H1 (cell line): ENCODE measurements at regions not wholly inside any gene's neighbourhood (a gene's known extent, or its start where the extent isn't known, plus 50 kb on each side); places are given as distances from the start of the nearest gene placed in this dataset.

ENCODE experiments used
- CTCF ChIA-PET: fragments of 300-600 bp; sonication (Branson Sonifier 250); formaldehyde crosslinking; loops from one replicate; lab custom pipeline; 2021; ENCODE audit not compliant: partially characterized antibody; lab: Charles Lee
- POLR2A ChIA-PET: fragments of 300-600 bp; sonication (Branson Sonifier 250); formaldehyde crosslinking; loops from one replicate; lab custom pipeline; 2021; ENCODE audit warnings: inconsistent platforms; ENCODE audit not compliant: partially characterized antibody; lab: Charles Lee
- DNase-seq, 2 experiments: peaks; one replicate each; pipeline versions ENCODE4 v3.0.0 to v3.0.0-alpha.2; 2010 to 2022; ENCODE audit warnings: low spot score in 2 of 2, low read depth in 1 of 2, mixed read lengths in 1 of 2
- FAIRE-seq: peaks from 2 replicates; lab custom pipeline; 2011; peaks lifted over from hg19 to GRCh38; lab: Jason Lieb, UNC
- H2AFZ ChIP-seq: 2 replicates; pipeline ENCODE4 v1.8.1; 2012; ENCODE audit warnings: low read length, inconsistent platforms
- H2AK5ac ChIP-seq: 2 replicates; pipeline ENCODE4 v1.6.1; 2013; ENCODE audit warnings: low read depth, low read length
- H2BK120ac ChIP-seq: replicated peaks from 2 replicates; pipeline ENCODE3; 2013; ENCODE audit warnings: low read depth, low read length, inconsistent platforms
- H2BK12ac ChIP-seq: 2 replicates; pipeline ENCODE4 v1.6.1; 2013; ENCODE audit warnings: low read depth, low read length
- H2BK15ac ChIP-seq: 2 replicates; pipeline ENCODE4 v1.6.1; 2013; ENCODE audit warnings: low read length
- H2BK20ac ChIP-seq: 2 replicates; pipeline ENCODE4 v1.6.1; 2013; ENCODE audit warnings: low read length
- H2BK5ac ChIP-seq: 2 replicates; pipeline ENCODE4 v1.6.1; 2013; ENCODE audit warnings: low read depth, low read length
- H3K14ac ChIP-seq: 2 replicates; pipeline ENCODE4 v1.6.1; 2013; ENCODE audit warnings: inconsistent platforms; ENCODE audit not compliant: insufficient read length
- H3K18ac ChIP-seq: 2 replicates; pipeline ENCODE4 v1.6.1; 2013; ENCODE audit warnings: low read length; ENCODE audit errors: extremely low read depth
- H3K23ac ChIP-seq: 2 replicates; pipeline ENCODE4 v1.6.1; 2013; ENCODE audit warnings: inconsistent platforms; ENCODE audit not compliant: insufficient read length
- H3K23me2 ChIP-seq: 2 replicates; pipeline ENCODE4 v1.6.1; 2013; ENCODE audit warnings: low read depth, low read length
- H3K27ac ChIP-seq: 2 replicates; pipeline ENCODE4 v1.6.1; 2011; ENCODE audit warnings: low read depth, low read length, inconsistent platforms
- H3K27me3 ChIP-seq, 4 experiments: replicated peaks in 1 of 4; 1 replicate in 1 of 4; 2 replicates in 3 of 4; pipeline versions ENCODE4 v1.6.1 to v1.8.1; 2011 to 2013; ENCODE audit warnings: low read length in 3 of 4, mild to moderate bottlenecking in 3 of 4, inconsistent platforms in 2 of 4, mixed read lengths in 2 of 4, moderate library complexity in 1 of 4; ENCODE audit not compliant: control insufficient read depth in 3 of 4, insufficient read depth in 3 of 4; ENCODE audit errors: extremely low read depth in 1 of 4
- H3K36me3 ChIP-seq, 4 experiments: 2 replicates each; pipeline versions ENCODE4 v1.6.1 to v1.8.1; 2011 to 2013; ENCODE audit warnings: mild to moderate bottlenecking in 4 of 4, low read length in 3 of 4, moderate library complexity in 2 of 4, control low read depth in 1 of 4, inconsistent platforms in 1 of 4; ENCODE audit not compliant: insufficient read depth in 4 of 4, control insufficient read depth in 2 of 4
- H3K4ac ChIP-seq: replicated peaks from 2 replicates; pipeline ENCODE3; 2013; ENCODE audit warnings: low read length, low read depth, mixed read lengths, inconsistent platforms; ENCODE audit not compliant: insufficient read length
- H3K4me1 ChIP-seq, 4 experiments: replicated peaks in 1 of 4; 1 replicate in 1 of 4; 2 replicates in 3 of 4; pipeline versions ENCODE4 v1.6.1 to v1.8.1; 2011 to 2013; ENCODE audit warnings: low read length in 3 of 4, inconsistent platforms in 2 of 4, mixed read lengths in 1 of 4; ENCODE audit not compliant: insufficient read depth in 4 of 4, control insufficient read depth in 3 of 4
- H3K4me2 ChIP-seq, 2 experiments: 2 replicates each; pipeline versions ENCODE4 v1.6.1 to v1.8.1; 2011 to 2013; ENCODE audit warnings: low read depth in 2 of 2, low read length in 2 of 2, control low read depth in 1 of 2, inconsistent platforms in 1 of 2, mild to moderate bottlenecking in 1 of 2; ENCODE audit not compliant: insufficient read depth in 1 of 2
- H3K4me3 ChIP-seq, 4 experiments: fragments of 200-600, 300-600 bp in 1 of 4; sonication (generic), shearing (Covaris generic), sonication (Bioruptor Twin) in 1 of 4; 2 replicates each; pipeline versions ENCODE4 v1.5.1 to v1.8.1; 2011 to 2016; ENCODE audit warnings: low read length in 4 of 4, low read depth in 3 of 4, control low read depth in 2 of 4, inconsistent platforms in 2 of 4, mild to moderate bottlenecking in 2 of 4, mixed read lengths in 1 of 4, moderate library complexity in 1 of 4; ENCODE audit not compliant: insufficient read depth in 2 of 4; ENCODE audit errors: extremely low read depth in 1 of 4
- H3K56ac ChIP-seq: replicated peaks from 2 replicates; pipeline ENCODE3; 2013; ENCODE audit warnings: low read depth, mild to moderate bottlenecking, mixed read lengths, low read length, inconsistent platforms; ENCODE audit not compliant: insufficient read length
- H3K79me1 ChIP-seq: 2 replicates; pipeline ENCODE4 v1.6.1; 2013; ENCODE audit warnings: low read depth, low read length, control low read depth
- H3K79me2 ChIP-seq, 2 experiments: 2 replicates each; pipeline versions ENCODE4 v1.6.1 to v1.8.1; 2012 to 2013; ENCODE audit warnings: low read length in 2 of 2, mild to moderate bottlenecking in 2 of 2, inconsistent platforms in 1 of 2; ENCODE audit not compliant: insufficient read depth in 2 of 2, control insufficient read depth in 1 of 2
- H3K9ac ChIP-seq, 4 experiments: replicated peaks in 1 of 4; 1 replicate in 1 of 4; 2 replicates in 3 of 4; pipeline versions ENCODE4 v1.6.1 to v1.8.1; 2011 to 2013; ENCODE audit warnings: low read depth in 3 of 4, low read length in 3 of 4, control low read depth in 2 of 4, mild to moderate bottlenecking in 2 of 4, moderate library complexity in 2 of 4, inconsistent platforms in 1 of 4; ENCODE audit errors: extremely low read depth in 1 of 4
- H3K9me3 ChIP-seq, 2 experiments: 2 replicates each; pipeline versions ENCODE4 v1.6.1 to v1.8.1; 2012 to 2013; ENCODE audit warnings: mild to moderate bottlenecking in 2 of 2, moderate library complexity in 2 of 2, control low read depth in 1 of 2, inconsistent platforms in 1 of 2, low read depth in 1 of 2, low read length in 1 of 2, mixed read lengths in 1 of 2; ENCODE audit not compliant: insufficient read depth in 2 of 2
- H4K20me1 ChIP-seq, 2 experiments: replicated peaks in 1 of 2; 2 replicates each; pipeline versions ENCODE3 to v1.8.1; 2011 to 2013; ENCODE audit warnings: inconsistent platforms in 2 of 2, low read length in 2 of 2, mild to moderate bottlenecking in 1 of 2; ENCODE audit not compliant: insufficient read depth in 2 of 2, control insufficient read depth in 1 of 2
- H4K5ac ChIP-seq: 2 replicates; pipeline ENCODE4 v1.6.1; 2013; ENCODE audit warnings: low read length, low read depth, mixed read lengths, inconsistent platforms; ENCODE audit not compliant: insufficient read length
- H4K8ac ChIP-seq: 2 replicates; pipeline ENCODE4 v1.8.0; 2013; ENCODE audit warnings: mild to moderate bottlenecking, moderate library complexity, low read length, inconsistent platforms; ENCODE audit not compliant: insufficient read depth; ENCODE audit errors: extremely low read depth
- H4K91ac ChIP-seq: replicated peaks from 2 replicates; pipeline ENCODE3; 2013; ENCODE audit warnings: low read length, mixed read lengths, inconsistent platforms; ENCODE audit not compliant: insufficient read length
- BRCA1 ChIP-seq: IDR thresholded peaks from 2 replicates; pipeline ENCODE4 v1.6.1; 2012; ENCODE audit warnings: low read depth, low read length, improper control_type of control experiment
- FOSL1 ChIP-seq: IDR thresholded peaks from 2 replicates; pipeline ENCODE4 v1.6.1; 2011; ENCODE audit warnings: mild to moderate bottlenecking, low read depth, low read length, moderate library complexity; ENCODE audit not compliant: insufficient read depth
- GTF2F1 ChIP-seq: IDR thresholded peaks from 2 replicates; pipeline ENCODE4 v1.6.1; 2012; ENCODE audit warnings: low read depth, low read length, improper control_type of control experiment, borderline replicate concordance
- HDAC2 ChIP-seq, 2 experiments: fragments of 300-600 bp in 1 of 2; sonication (generic) in 1 of 2; IDR thresholded peaks; 2 replicates each; pipeline ENCODE4 v1.6.1; 2011 to 2012; ENCODE audit warnings: low read depth in 2 of 2, low read length in 2 of 2, mild to moderate bottlenecking in 2 of 2, moderate library complexity in 2 of 2, borderline replicate concordance in 1 of 2, inconsistent platforms in 1 of 2
- POU5F1 ChIP-seq: IDR thresholded peaks from 2 replicates; pipeline ENCODE4 v1.6.1; 2011; ENCODE audit warnings: low read depth, mild to moderate bottlenecking, low read length, moderate library complexity
- RAD21 ChIP-seq, 2 experiments: IDR thresholded peaks in 1 of 2; conservative IDR thresholded peaks in 1 of 2; 2 replicates each; pipeline ENCODE4 v1.6.1; 2011; ENCODE audit warnings: low read depth in 2 of 2, low read length in 2 of 2, improper control_type of control experiment in 1 of 2, inconsistent platforms in 1 of 2, mild to moderate bottlenecking in 1 of 2, moderate library complexity in 1 of 2
- RFX5 ChIP-seq: IDR thresholded peaks from 2 replicates; pipeline ENCODE4 v1.6.1; 2011; ENCODE audit warnings: low read depth, low read length, improper control_type of control experiment, borderline replicate concordance
- SUZ12 ChIP-seq: fragments of 200-600 bp; sonication (generic); IDR thresholded peaks from 2 replicates; pipeline ENCODE4 v1.6.1; 2012; ENCODE audit warnings: mild to moderate bottlenecking, inconsistent platforms, low read length, moderate library complexity, mixed read lengths
- TAF7 ChIP-seq: optimal IDR thresholded peaks from 2 replicates; pipeline ENCODE3; 2011; ENCODE audit warnings: low read depth, mild to moderate bottlenecking, inconsistent platforms, low read length, moderate library complexity, borderline replicate concordance
- TBP ChIP-seq: IDR thresholded peaks from 2 replicates; pipeline ENCODE4 v1.6.1; 2011; ENCODE audit warnings: low read depth, low read length, improper control_type of control experiment
- TCF12 ChIP-seq: IDR thresholded peaks from 2 replicates; pipeline ENCODE4 v1.6.1; 2011; ENCODE audit warnings: low read depth, mild to moderate bottlenecking, low read length
- WGBS, 2 experiments: shearing (Covaris generic) in 1 of 2; methylation state at CpG; one replicate each; pipeline versions ENCODE4 v1.1.6 to v1.1.7; 2013 to 2015; ENCODE audit warnings: low lambda C conversion rate in 2 of 2, mixed read lengths in 2 of 2, inconsistent platforms in 1 of 2, low coverage in 1 of 2, missing lambda C conversion rate in 1 of 2; ENCODE audit not compliant: insufficient replicate concordance in 2 of 2, insufficient coverage in 1 of 2, insufficient read length in 1 of 2; ENCODE audit errors: extremely low coverage in 1 of 2, missing lambda C conversion rate in 1 of 2; 5-methylcytosine and 5-hydroxymethylcytosine counted together

- peaks cover 0 to 2% (median 0%) of the 10 kb centered on the region in 4 experiments; a peak in 1 of 7 replicates for H3K27me3 ChIP-seq
- no peak overlapping the region for H4K91ac ChIP-seq
- H3K79me2 ChIP-seq = no peaks in the 10 kb centered on the region
- H2BK120ac ChIP-seq = no peak overlapping the region
- H3K18ac ChIP-seq = no peak overlapping the region
- no peak overlapping the region for H2BK20ac ChIP-seq
- H2BK5ac ChIP-seq = no peak overlapping the region
- H4K5ac ChIP-seq = no peak overlapping the region
- H3K23ac ChIP-seq = no peak overlapping the region
- no peak overlapping the region for H4K8ac ChIP-seq
- H2BK15ac ChIP-seq = no peak overlapping the region
- no peaks in the 10 kb centered on the region for H4K20me1 ChIP-seq
- H3K14ac ChIP-seq = no peak overlapping the region
- H3K4ac ChIP-seq = no peak overlapping the region
- no peak overlapping the region for H2AFZ ChIP-seq
- H3K4me3 ChIP-seq = no peak overlapping the region
- no peak overlapping the region for H2AK5ac ChIP-seq
- no peak overlapping the region for H3K27ac ChIP-seq
- no peaks in the 10 kb centered on the region for H3K9me3 ChIP-seq
- no peaks in the 10 kb centered on the region for H3K23me2 ChIP-seq
- CTCF ChIA-PET = no interaction called here
- no peak overlapping the region for H3K56ac ChIP-seq
- FAIRE-seq (no peak), DNase-seq (no peak)
- WGBS, 2 experiments = 89% methylated on average over 7 of the region's 7 CpGs; no CpG with 5 or more reads in 1 of the 2 experiments
- H3K4me2 ChIP-seq = no peak overlapping the region
- POLR2A ChIA-PET = interaction anchor here (1.2 kb wide), 1 partner anchor 33 kb away, joined by 4 read pairs; no protein-coding TSS in a partner anchor
- H3K79me1 ChIP-seq = no peaks in the 10 kb centered on the region
- H3K9ac ChIP-seq = no peak overlapping the region
- H3K4me1 ChIP-seq = peaks cover 0 to 5% (median 0%) of the 10 kb centered on the region in 4 experiments; a peak in 1 of 7 replicates
- no peaks in the 10 kb centered on the region for H3K36me3 ChIP-seq
- no peak overlapping the region for H2BK12ac ChIP-seq
- TF ChIP-seq RAD21 (IDR thresholded peaks at IDR 0.05 in 1 of 2, conservative IDR thresholded peaks at IDR 0.05 in 1 of 2; ENCODE audit: low read depth in 2 of 2, low read length in 2 of 2) (no peak), SUZ12 (no peak), GTF2F1 (no peak), TBP (no peak), FOSL1 (no peak), TCF12 (no peak), POU5F1 (no peak), TAF7 (no peak), RFX5 (no peak), BRCA1 (no peak), HDAC2 (IDR thresholded peaks at IDR 0.05; ENCODE audit: borderline replicate concordance in 1 of 2, low read depth in 2 of 2, low read length in 2 of 2) (no peak)
Measured at GRCh38 chr6:121652726-121653623, 217.5 kb downstream of the GJA1 start.
